ENCODE measurements at regions not wholly inside any gene's neighbourhood (a gene's known extent, or its start where the extent isn't known, plus 50 kb on each side); places are given as distances from the start of the nearest gene placed in this dataset.
A peak's percentile ranks its signal among the peaks of the same experiment; 100 is the strongest.

DNA sequence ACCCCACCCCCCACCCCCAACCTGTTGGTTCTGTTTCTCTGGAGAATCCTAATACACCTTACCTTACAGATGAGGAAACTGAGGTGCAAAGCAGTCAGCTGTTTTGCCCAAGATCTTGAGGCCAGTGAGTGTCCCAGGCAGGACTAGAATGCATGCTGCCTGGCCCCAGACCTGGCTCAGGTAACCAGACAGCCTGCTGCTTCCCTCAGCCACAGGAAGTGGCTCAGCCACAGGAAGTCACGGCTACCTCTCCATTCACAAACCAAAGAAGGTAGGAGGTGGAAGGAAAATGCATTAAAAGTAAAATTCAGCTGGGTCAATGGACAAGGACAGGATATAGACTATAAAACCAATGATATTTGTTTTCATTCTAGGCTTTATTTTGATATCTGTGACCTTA lies 517.6 kb downstream of the CD83 start:
- Histone ChIP-seq H3K9me3 (no peaks in the 10 kb centered on the region), H3K4me3 (no peak overlapping the region), H3K27me3 (no peaks in the 10 kb centered on the region), H3K4me1 (peaks cover 22 to 23% of the 10 kb centered on the region in 2 donors), H3K27ac (no peak overlapping the region), H3K36me3 (no peaks in the 10 kb centered on the region)
- in situ Hi-C loops (cut with MboI; ENCODE audit: low sequenced_read_pairs in 4 of 4), result no loop called here
- ATAC-seq (no peak), DNase-seq (no peak)
- TF ChIP-seq POLR2A (IDR thresholded peaks at IDR 0.05), result no peak
- TF ChIP-seq, protein P1, sequence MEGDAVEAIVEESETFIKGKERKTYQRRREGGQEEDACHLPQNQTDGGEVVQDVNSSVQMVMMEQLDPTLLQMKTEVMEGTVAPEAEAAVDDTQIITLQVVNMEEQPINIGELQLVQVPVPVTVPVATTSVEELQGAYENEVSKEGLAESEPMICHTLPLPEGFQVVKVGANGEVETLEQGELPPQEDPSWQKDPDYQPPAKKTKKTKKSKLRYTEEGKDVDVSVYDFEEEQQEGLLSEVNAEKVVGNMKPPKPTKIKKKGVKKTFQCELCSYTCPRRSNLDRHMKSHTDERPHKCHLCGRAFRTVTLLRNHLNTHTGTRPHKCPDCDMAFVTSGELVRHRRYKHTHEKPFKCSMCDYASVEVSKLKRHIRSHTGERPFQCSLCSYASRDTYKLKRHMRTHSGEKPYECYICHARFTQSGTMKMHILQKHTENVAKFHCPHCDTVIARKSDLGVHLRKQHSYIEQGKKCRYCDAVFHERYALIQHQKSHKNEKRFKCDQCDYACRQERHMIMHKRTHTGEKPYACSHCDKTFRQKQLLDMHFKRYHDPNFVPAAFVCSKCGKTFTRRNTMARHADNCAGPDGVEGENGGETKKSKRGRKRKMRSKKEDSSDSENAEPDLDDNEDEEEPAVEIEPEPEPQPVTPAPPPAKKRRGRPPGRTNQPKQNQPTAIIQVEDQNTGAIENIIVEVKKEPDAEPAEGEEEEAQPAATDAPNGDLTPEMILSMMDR (IDR thresholded peaks at IDR 0.05 in 4 of 5, conservative IDR thresholded peaks at IDR 0.05 in 1 of 5), result no peak
- intact Hi-C loops (cut with DNase I; ENCODE audit: low total_unique reads), result loop anchor here (10.0 kb wide), 1 partner anchor 430 kb away; no protein-coding TSS in a partner anchor

DNA sequence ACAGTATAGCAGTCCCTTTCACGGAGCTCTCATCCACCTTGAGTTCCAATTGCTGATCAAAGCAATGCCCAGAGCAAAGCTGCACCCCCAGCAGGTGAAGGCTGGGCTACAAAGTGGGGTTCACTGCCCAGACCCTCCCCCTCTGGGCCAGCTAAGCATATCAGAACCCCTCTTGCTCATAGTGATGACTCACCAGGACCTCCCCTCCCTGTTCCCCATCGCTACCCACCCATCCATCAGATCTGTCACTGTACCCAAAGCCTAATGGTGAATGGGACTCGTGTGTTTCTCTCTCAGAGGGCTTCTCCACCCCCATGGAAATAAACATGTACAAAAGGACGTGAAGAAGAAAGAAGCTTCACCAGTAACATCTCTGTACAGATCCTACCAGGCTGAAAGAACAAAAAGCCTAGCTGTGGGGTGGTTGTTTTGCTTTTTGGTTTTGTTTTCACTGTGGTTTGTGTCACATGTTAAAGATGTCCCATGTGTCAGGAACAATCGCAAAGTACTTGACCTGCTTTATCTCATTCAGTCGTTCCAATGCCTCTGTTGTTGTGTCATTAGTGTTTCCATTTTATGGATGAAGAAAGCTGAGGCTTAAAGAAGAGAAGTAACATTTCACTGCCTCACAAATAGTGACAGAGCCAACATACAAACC lies 518.5 kb downstream of the CD83 start:
- peaks cover 31 to 32% of the 10 kb centered on the region in 2 donors for H3K4me1 ChIP-seq
- in situ Hi-C loops (cut with MboI; ENCODE audit: low sequenced_read_pairs in 4 of 4), result no loop called here
- ATAC-seq, result no peak
- H3K27me3 ChIP-seq, result no peaks in the 10 kb centered on the region
- TF ChIP-seq POLR2A (IDR thresholded peaks at IDR 0.05), result no peak
- TF ChIP-seq, protein P1 (IDR thresholded peaks at IDR 0.05 in 4 of 5, conservative IDR thresholded peaks at IDR 0.05 in 1 of 5), result no peak
- no peak overlapping the region for H3K27ac ChIP-seq
- H3K36me3 ChIP-seq, result no peaks in the 10 kb centered on the region
- no peak overlapping the region for H3K4me3 ChIP-seq
- DNase-seq, result no peak
- intact Hi-C loops (cut with DNase I; ENCODE audit: low total_unique reads), result loop anchor here (10.0 kb wide), 1 partner anchor 429 kb away; no protein-coding TSS in a partner anchor
- H3K9me3 ChIP-seq, result no peaks in the 10 kb centered on the region

DNA sequence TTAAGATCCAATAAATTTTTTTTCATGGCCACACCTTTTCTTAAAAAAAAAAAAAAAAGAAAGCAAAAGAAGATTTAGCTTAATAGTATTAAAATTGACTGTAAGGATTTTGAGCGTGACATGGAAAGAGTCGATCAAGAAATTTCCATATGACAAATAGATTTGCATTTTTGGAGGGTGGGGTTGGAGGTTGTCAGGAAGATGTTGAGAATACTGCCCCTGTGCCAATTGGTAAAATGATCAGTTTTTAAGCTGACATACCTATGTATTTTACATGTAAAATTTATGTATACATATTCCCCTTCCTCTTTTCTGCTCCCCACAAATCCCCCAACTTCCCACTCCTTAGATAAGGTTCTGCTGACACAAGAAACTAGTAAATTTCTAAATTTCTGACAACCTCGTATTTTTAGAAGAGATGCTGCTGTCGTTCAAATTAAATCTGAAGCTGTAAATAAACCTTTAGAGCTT lies 520.9 kb downstream of the CD83 start:
- peak overlapping the region; percentile 83 to 94 (median 86) for H3K27ac ChIP-seq

DNA sequence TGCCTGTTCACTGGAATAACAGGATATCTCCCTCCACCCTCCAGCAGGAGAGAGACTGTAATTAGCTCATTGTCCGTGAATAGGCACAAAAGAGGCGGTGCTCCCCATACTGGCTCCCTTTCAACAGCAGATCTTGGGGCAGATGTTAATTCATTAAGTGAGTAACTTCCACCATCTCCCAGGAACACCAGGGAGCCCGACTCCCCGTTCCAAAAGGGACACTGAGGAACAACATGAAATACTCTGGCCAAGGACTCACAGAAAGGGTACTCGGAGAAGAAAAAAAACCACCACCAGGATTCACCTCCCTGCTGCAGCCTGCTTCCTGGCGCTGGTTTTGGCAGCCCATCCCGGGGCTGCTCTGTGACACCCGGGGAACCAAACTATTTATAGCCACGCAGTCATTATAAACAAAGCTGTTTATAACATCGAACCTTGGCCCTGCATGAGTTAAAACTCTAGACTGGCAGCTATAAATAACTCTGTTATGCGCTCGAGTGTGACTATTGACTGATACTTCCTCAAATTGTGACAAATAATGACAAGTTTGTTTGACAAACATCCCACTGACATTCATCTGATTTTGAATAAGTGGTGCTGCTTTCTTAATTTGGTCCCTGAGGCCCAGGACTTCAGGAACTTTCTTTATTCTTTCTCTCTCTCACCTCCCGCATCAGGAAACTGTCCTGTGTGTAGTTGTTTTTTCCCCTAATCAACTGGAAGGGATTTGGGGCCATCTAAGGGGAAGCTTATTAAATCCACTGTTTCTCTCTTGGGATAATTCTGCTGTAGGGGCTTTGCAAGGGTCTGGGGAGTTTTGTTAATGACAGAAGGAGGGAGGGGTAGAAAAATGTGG lies 521.6 kb downstream of the CD83 start:
- no peaks in the 10 kb centered on the region for H3K27me3 ChIP-seq
- intact Hi-C loops (cut with DNase I; ENCODE audit: low total_unique reads), result loop anchor here (2.0 to 10.0 kb wide), 3 partner anchors 88 to 428 kb away; no protein-coding TSS in a partner anchor
- no peaks in the 10 kb centered on the region for H3K36me3 ChIP-seq
- H3K4me3 ChIP-seq, result peak overlapping the region; percentile 44 to 54 (median 48)
- ATAC-seq (peak; percentile 92 to 94), DNase-seq (peak; percentile 50 to 74)
- peaks cover 45 to 46% of the 10 kb centered on the region in 2 donors for H3K4me1 ChIP-seq
- in situ Hi-C loops (cut with MboI; ENCODE audit: low sequenced_read_pairs in 4 of 4), result no loop called here
- H3K27ac ChIP-seq, result peak overlapping the region; percentile 83 to 94 (median 86)
- TF ChIP-seq, protein P1 (IDR thresholded peaks at IDR 0.05 in 4 of 5, conservative IDR thresholded peaks at IDR 0.05 in 1 of 5), result peak in 2 of 5 experiments; percentile 20
- TF ChIP-seq POLR2A (IDR thresholded peaks at IDR 0.05), result peak in 1 of 2 donors; percentile 51
- H3K9me3 ChIP-seq, result no peaks in the 10 kb centered on the region

More for the DNA sequence above, 520.9 kb downstream of the CD83 start:
- in situ Hi-C loops (cut with MboI; ENCODE audit: low sequenced_read_pairs in 4 of 4) (no loop called here), intact Hi-C loops (cut with DNase I; ENCODE audit: low total_unique reads) (loop anchor here (2.0 to 10.0 kb wide), 3 partner anchors 88 to 428 kb away; no protein-coding TSS in a partner anchor)
- Histone ChIP-seq H3K9me3 (no peaks in the 10 kb centered on the region), H3K4me1 (peaks cover 39 to 40% of the 10 kb centered on the region in 2 donors), H3K27me3 (no peaks in the 10 kb centered on the region), H3K36me3 (no peaks in the 10 kb centered on the region), H3K4me3 (peak overlapping the region; percentile 44 to 54 (median 48))
- TF ChIP-seq POLR2A (IDR thresholded peaks at IDR 0.05), result no peak
- TF ChIP-seq, protein P1 (IDR thresholded peaks at IDR 0.05 in 4 of 5, conservative IDR thresholded peaks at IDR 0.05 in 1 of 5), result no peak
- no peak for DNase-seq
- ATAC-seq, result no peak
